ENCODE measurements at regions not wholly inside any gene's neighbourhood (a gene's known extent, or its start where the extent isn't known, plus 50 kb on each side); places are given as distances from the start of the nearest gene placed in this dataset.

GRCh38 chr6:125550892-125551291, 198.5 kb upstream of the HEY2 start:
- H3K36me3 ChIP-seq = no peaks in the 10 kb centered on the region
- intact Hi-C loops (cut with DNase I; ENCODE audit: low total_unique reads) = no loop called here
- H3K27me3 ChIP-seq = no peaks in the 10 kb centered on the region
- H3K4me3 ChIP-seq = no peak overlapping the region
- in situ Hi-C loops (cut with MboI; ENCODE audit: low sequenced_read_pairs in 4 of 4) = no loop called here
- TF ChIP-seq CTCF (IDR thresholded peaks at IDR 0.05 in 4 of 5, conservative IDR thresholded peaks at IDR 0.05 in 1 of 5) = no peak
- no peak for TF ChIP-seq POLR2A (IDR thresholded peaks at IDR 0.05)
- H3K4me1 ChIP-seq = peaks cover 0 to 10% of the 10 kb centered on the region in 2 donors
- no peak overlapping the region for H3K27ac ChIP-seq
- ATAC-seq (no peak), DNase-seq (no peak)
- H3K9me3 ChIP-seq = no peaks in the 10 kb centered on the region

DNA sequence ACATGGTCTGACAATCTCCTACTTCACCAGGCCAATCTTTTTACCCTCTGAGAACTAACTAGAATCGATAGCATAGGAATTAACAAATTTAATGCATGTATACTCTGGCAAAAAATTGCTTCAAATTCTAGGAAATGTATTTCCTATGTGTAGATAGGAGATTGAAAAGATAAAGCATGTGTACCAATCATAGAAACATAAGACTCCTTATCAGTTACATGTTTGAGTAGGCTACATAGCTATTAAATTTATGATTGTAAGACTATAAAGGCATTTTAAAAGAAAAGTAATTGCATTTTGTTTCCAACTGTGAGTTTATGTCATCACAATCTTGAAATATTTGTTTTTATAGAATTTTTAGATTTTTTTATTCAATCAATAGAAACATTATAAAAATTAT, 196.6 kb upstream of the HEY2 start:
- in situ Hi-C loops (cut with MboI; ENCODE audit: low sequenced_read_pairs in 4 of 4) = no loop called here
- TF ChIP-seq CTCF (IDR thresholded peaks at IDR 0.05 in 4 of 5, conservative IDR thresholded peaks at IDR 0.05 in 1 of 5) (no peak), POLR2A (IDR thresholded peaks at IDR 0.05) (no peak)
- no peak overlapping the region for H3K4me3 ChIP-seq

GRCh38 chr6:125554456-125554855, 195.0 kb upstream of the HEY2 start:
- H3K27ac ChIP-seq = no peak overlapping the region
- intact Hi-C loops (cut with DNase I; ENCODE audit: low total_unique reads) = no loop called here

More for the DNA sequence above, 196.6 kb upstream of the HEY2 start:
- Histone ChIP-seq H3K27me3 (no peaks in the 10 kb centered on the region), H3K4me1 (no peaks in the 10 kb centered on the region), H3K9me3 (no peaks in the 10 kb centered on the region), H3K27ac (no peak overlapping the region), H3K36me3 (no peaks in the 10 kb centered on the region)
- intact Hi-C loops (cut with DNase I; ENCODE audit: low total_unique reads) = no loop called here
- DNase-seq (no peak), ATAC-seq (no peak)

DNA sequence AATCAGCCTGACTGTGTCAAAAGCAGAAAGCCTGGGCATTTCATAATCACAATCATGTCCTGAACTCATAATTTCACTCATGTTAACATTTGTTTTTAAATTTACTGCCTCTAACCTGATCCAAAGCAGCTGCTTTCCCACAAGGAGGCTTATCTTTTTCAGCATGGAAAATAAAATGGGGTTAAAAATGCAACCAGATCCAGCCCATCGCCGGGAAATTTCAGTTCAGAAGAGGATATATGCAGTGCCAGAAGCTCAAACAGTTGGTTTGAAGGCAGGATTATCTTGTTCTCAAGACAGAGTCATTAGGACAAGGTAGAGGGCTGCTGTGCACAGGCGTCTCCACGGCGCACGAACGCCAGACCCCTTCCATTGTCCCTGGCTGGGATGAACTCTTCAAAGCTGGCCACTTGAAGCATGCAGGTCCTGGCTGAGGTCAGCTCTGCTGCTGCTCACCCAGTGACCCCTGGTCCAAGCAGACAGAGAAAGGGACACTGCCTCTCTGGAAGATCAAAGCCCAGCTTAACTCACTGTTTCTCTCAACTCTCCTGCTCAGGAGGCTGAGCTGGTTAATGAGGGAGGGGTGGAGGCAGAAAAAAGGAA, 191.1 kb upstream of the HEY2 start:
- H3K4me3 ChIP-seq = no peak overlapping the region
- in situ Hi-C loops (cut with MboI; ENCODE audit: low sequenced_read_pairs in 4 of 4) = no loop called here
- H3K36me3 ChIP-seq = no peaks in the 10 kb centered on the region
- ATAC-seq (no peak), DNase-seq (no peak)
- intact Hi-C loops (cut with DNase I; ENCODE audit: low total_unique reads) = no loop called here
- H3K27me3 ChIP-seq = no peaks in the 10 kb centered on the region
- no peak overlapping the region for H3K27ac ChIP-seq
- TF ChIP-seq CTCF (IDR thresholded peaks at IDR 0.05 in 4 of 5, conservative IDR thresholded peaks at IDR 0.05 in 1 of 5) = no peak
- no peak for TF ChIP-seq POLR2A (IDR thresholded peaks at IDR 0.05)
- H3K9me3 ChIP-seq = no peaks in the 10 kb centered on the region
- H3K4me1 ChIP-seq = no peaks in the 10 kb centered on the region

More at GRCh38 chr6:125554456-125554855, 195.0 kb upstream of the HEY2 start:
- ATAC-seq (no peak), DNase-seq (no peak)
- H3K4me1 ChIP-seq = no peaks in the 10 kb centered on the region
- H3K4me3 ChIP-seq = no peak overlapping the region
- no peaks in the 10 kb centered on the region for H3K9me3 ChIP-seq
- H3K27me3 ChIP-seq = no peaks in the 10 kb centered on the region
- no peak for TF ChIP-seq CTCF (IDR thresholded peaks at IDR 0.05 in 4 of 5, conservative IDR thresholded peaks at IDR 0.05 in 1 of 5)
- no peak for TF ChIP-seq POLR2A (IDR thresholded peaks at IDR 0.05)
- no peaks in the 10 kb centered on the region for H3K36me3 ChIP-seq
- in situ Hi-C loops (cut with MboI; ENCODE audit: low sequenced_read_pairs in 4 of 4) = no loop called here

GRCh38 chr6:125558907-125559306, 190.5 kb upstream of the HEY2 start:
- in situ Hi-C loops (cut with MboI; ENCODE audit: low sequenced_read_pairs in 4 of 4) = no loop called here
- ATAC-seq (peak in 1 of 2 donors; percentile 16), DNase-seq (no peak)
- Histone ChIP-seq H3K27me3 (no peaks in the 10 kb centered on the region), H3K36me3 (no peaks in the 10 kb centered on the region), H3K4me3 (no peak overlapping the region), H3K4me1 (no peaks in the 10 kb centered on the region), H3K27ac (no peak overlapping the region), H3K9me3 (no peaks in the 10 kb centered on the region)
- no peak for TF ChIP-seq CTCF (IDR thresholded peaks at IDR 0.05 in 4 of 5, conservative IDR thresholded peaks at IDR 0.05 in 1 of 5)
- TF ChIP-seq POLR2A (IDR thresholded peaks at IDR 0.05) = no peak
- intact Hi-C loops (cut with DNase I; ENCODE audit: low total_unique reads) = no loop called here
